WTC11 (cell line): ENCODE measurements at regions not wholly inside any gene's neighbourhood (a gene's known extent, or its start where the extent isn't known, plus 50 kb on each side); places are given as distances from the start of the nearest gene placed in this dataset.
"Not testable (repeated sequence)": the region's sequence is repeated elsewhere in the genome, so short reads cannot be mapped to it uniquely, and the experiment has no call there.

Experiments
- ATAC-seq: fragments of 200-7000 bp; cut with Tn5 transposase; 2 replicates; pipeline ENCODE4 v1.10.0; 2021; ENCODE audit warnings: mild to moderate bottlenecking, moderate library complexity
- CTCF ChIA-PET: fragments of 300-600 bp; sonication (Branson Sonifier 250); formaldehyde crosslinking; loops from one replicate; lab custom pipeline; 2021; ENCODE audit warnings: antibody characterized with exemption; lab: Charles Lee
- POLR2A ChIA-PET: fragments of 350-600 bp; sonication (Branson Sonifier 250); formaldehyde crosslinking; loops from one replicate; lab custom pipeline; 2021; ENCODE audit warnings: antibody characterized with exemption; lab: Charles Lee
- DNase-seq: peaks from one replicate; pipeline ENCODE4 v3.0.0; 2021; ENCODE audit warnings: low spot score
- H3K27ac Mint-ChIP-seq: 2 replicates; pipeline ENCODE4 v1.8.0; 2021; ENCODE audit warnings: mixed read lengths
- H3K27me3 Mint-ChIP-seq: 2 replicates; pipeline ENCODE4 v1.8.0; 2021; ENCODE audit warnings: low read depth, mild to moderate bottlenecking, moderate library complexity, mixed read lengths
- H3K36me3 Mint-ChIP-seq: 2 replicates; pipeline ENCODE4 v1.8.0; 2021; ENCODE audit warnings: mixed read lengths
- H3K4me1 Mint-ChIP-seq: 2 replicates; pipeline ENCODE4 v1.8.0; 2022; ENCODE audit warnings: mixed read lengths
- H3K4me3 Mint-ChIP-seq: 2 replicates; pipeline ENCODE4 v1.8.0; 2021; ENCODE audit warnings: mild to moderate bottlenecking, moderate library complexity, mixed read lengths
- H3K9me3 Mint-ChIP-seq: 2 replicates; pipeline ENCODE4 v1.8.0; 2021; ENCODE audit warnings: mixed read lengths
- ESRRA ChIP-seq: sonication (generic); formaldehyde crosslinking; IDR thresholded peaks from 2 replicates; pipeline ENCODE4 v1.8.1; 2022; ENCODE audit warnings: mild to moderate bottlenecking, missing genetic modification reagents, borderline replicate concordance
- GABPB1 ChIP-seq: sonication (generic); formaldehyde crosslinking; IDR thresholded peaks from 2 replicates; pipeline ENCODE4 v1.8.1; 2023; ENCODE audit warnings: mild to moderate bottlenecking, missing genetic modification reagents
- HMGA2 ChIP-seq: fragments of 250-450 bp; sonication (Bioruptor Pico); IDR thresholded peaks from 2 replicates; pipeline ENCODE4 v1.4.0; 2021; ENCODE audit warnings: mild to moderate bottlenecking, moderate library complexity
- NFATC4 ChIP-seq: fragments of 250-450 bp; sonication (Bioruptor Pico); IDR thresholded peaks from 2 replicates; pipeline ENCODE4 v1.9.0; 2021; ENCODE audit warnings: mild to moderate bottlenecking
- OVOL2 ChIP-seq: fragments of 250-450 bp; sonication (Bioruptor Pico); IDR thresholded peaks from 2 replicates; pipeline ENCODE4 v1.9.0; 2021; ENCODE audit warnings: mild to moderate bottlenecking, borderline replicate concordance
- RORB ChIP-seq: fragments of 250-450 bp; sonication (Bioruptor Pico); IDR thresholded peaks from 2 replicates; pipeline ENCODE4 v1.9.0; 2021; ENCODE audit warnings: mild to moderate bottlenecking
- SMAD3 ChIP-seq: sonication (generic); formaldehyde crosslinking; IDR thresholded peaks from 2 replicates; pipeline ENCODE4 v1.8.0; 2022; ENCODE audit warnings: missing genetic modification reagents, mild to moderate bottlenecking, borderline replicate concordance
- SOX15 ChIP-seq: fragments of 250-450 bp; sonication (Bioruptor Pico); IDR thresholded peaks from 2 replicates; pipeline ENCODE4 v1.9.0; 2021; ENCODE audit warnings: mild to moderate bottlenecking
- ZNF219 ChIP-seq: sonication (generic); formaldehyde crosslinking; IDR thresholded peaks from 2 replicates; pipeline ENCODE4 v1.8.0; 2023; ENCODE audit warnings: missing genetic modification reagents, mild to moderate bottlenecking, borderline replicate concordance
- ZNF317 ChIP-seq: sonication (generic); formaldehyde crosslinking; IDR thresholded peaks from 2 replicates; pipeline ENCODE4 v1.8.1; 2023; ENCODE audit warnings: low read depth, mild to moderate bottlenecking, moderate library complexity, missing genetic modification reagents, borderline replicate concordance
- ZNF416 ChIP-seq: fragments of 250-450 bp; sonication (Bioruptor Pico); IDR thresholded peaks from 2 replicates; pipeline ENCODE4 v1.9.0; 2021; ENCODE audit warnings: mild to moderate bottlenecking, inconsistent platforms
- ZNF425 ChIP-seq: fragments of 250-450 bp; sonication (Bioruptor Pico); conservative IDR thresholded peaks from 2 replicates; pipeline ENCODE4 v1.9.0; 2021; ENCODE audit warnings: mild to moderate bottlenecking
- TF ChIP-seq, protein P1 (sequence below): sonication (generic); formaldehyde crosslinking; IDR thresholded peaks from 2 replicates; pipeline ENCODE4 v1.8.1; 2023; ENCODE audit warnings: mild to moderate bottlenecking, moderate library complexity, missing genetic modification reagents
- TF ChIP-seq, protein P2 (sequence below): sonication (generic); formaldehyde crosslinking; IDR thresholded peaks from 2 replicates; pipeline ENCODE4 v1.8.1; 2023; ENCODE audit warnings: mild to moderate bottlenecking, missing genetic modification reagents, moderate library complexity

GRCh38 chr11:97060184-97060583 lies 670.4 kb downstream of the JRKL start:
- Mint-ChIP-seq H3K9me3 (no peaks in the 10 kb centered on the region), H3K27me3 (no peaks in the 10 kb centered on the region), H3K4me3 (no peak overlapping the region), H3K4me1 (peaks cover 8% of the 10 kb centered on the region), H3K27ac (no peak overlapping the region), H3K36me3 (no peaks in the 10 kb centered on the region)
- ATAC-seq (no peak), DNase-seq (no peak)
- ChIA-PET CTCF (no interaction called here), POLR2A (no interaction called here)
- no peak for TF ChIP-seq ZNF416 (CRISPR knock-in tag)
- TF ChIP-seq SOX15, result no peak

DNA sequence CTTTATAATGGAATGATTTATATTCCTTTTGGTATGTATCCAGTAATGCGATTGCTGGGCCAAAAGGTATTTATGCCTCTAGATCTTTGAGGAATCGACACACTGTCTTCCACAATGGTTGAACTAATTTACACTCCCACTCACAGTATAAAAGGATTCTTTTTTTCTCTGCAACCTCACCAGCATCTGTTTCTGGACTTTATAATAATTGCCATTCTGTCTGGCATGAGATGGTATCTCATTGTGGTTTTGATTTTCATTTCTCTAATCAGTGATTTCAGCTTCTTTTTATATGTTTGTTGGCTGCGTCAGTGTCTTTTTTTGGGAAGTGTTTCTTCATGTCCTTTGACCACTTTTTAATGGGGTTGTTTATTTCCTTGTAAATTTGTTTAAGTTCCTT lies 679.3 kb downstream of the JRKL start:
- no peak for ATAC-seq

DNA sequence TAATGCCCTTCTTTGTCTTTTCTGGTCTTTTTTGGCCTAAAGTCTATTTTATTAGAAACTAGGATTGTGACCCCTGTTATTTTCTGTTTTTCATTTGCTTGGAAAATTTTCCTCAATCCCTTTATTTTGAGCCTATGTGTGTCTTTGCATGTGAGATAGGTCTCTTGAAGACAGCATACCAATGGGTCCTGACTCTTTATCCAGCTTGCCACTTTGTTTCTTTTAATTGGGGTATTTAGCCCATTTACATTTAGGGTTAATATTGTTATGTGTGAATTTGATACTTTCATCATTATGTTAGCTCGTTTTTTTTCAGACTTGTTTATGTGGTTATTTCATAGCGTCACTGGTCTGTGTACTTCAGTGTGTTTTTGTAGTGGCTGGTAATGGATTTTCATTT lies 682.6 kb downstream of the JRKL start:
- Mint-ChIP-seq H3K4me1 (no peaks in the 10 kb centered on the region), H3K4me3 (no peak overlapping the region), H3K9me3 (peaks cover 51% of the 10 kb centered on the region), H3K27ac (no peak overlapping the region), H3K27me3 (no peaks in the 10 kb centered on the region), H3K36me3 (peaks cover 29% of the 10 kb centered on the region)
- no peak for DNase-seq
- POLR2A ChIA-PET, result no interaction called here
- ATAC-seq, result no peak
- TF ChIP-seq SOX15 (no peak), OVOL2 (CRISPR knock-in tag) (no peak), HMGA2 (no peak)
- CTCF ChIA-PET, result no interaction called here

More for the DNA sequence above, 679.3 kb downstream of the JRKL start:
- Mint-ChIP-seq H3K9me3 (peaks cover 41% of the 10 kb centered on the region), H3K36me3 (peaks cover 29% of the 10 kb centered on the region), H3K4me1 (no peaks in the 10 kb centered on the region), H3K27me3 (no peaks in the 10 kb centered on the region), H3K4me3 (no peak overlapping the region), H3K27ac (no peak overlapping the region)
- CTCF ChIA-PET, result no interaction called here
- DNase-seq, result no peak
- TF ChIP-seq SMAD3 (CRISPR knock-in tag) (no peak), ZNF317 (CRISPR knock-in tag) (no peak), ESRRA (CRISPR knock-in tag) (no peak), NFATC4 (CRISPR knock-in tag) (no peak), GABPB1 (CRISPR knock-in tag) (no peak), RORB (no peak), ZNF219 (CRISPR knock-in tag) (no peak)
- TF ChIP-seq, protein P1, sequence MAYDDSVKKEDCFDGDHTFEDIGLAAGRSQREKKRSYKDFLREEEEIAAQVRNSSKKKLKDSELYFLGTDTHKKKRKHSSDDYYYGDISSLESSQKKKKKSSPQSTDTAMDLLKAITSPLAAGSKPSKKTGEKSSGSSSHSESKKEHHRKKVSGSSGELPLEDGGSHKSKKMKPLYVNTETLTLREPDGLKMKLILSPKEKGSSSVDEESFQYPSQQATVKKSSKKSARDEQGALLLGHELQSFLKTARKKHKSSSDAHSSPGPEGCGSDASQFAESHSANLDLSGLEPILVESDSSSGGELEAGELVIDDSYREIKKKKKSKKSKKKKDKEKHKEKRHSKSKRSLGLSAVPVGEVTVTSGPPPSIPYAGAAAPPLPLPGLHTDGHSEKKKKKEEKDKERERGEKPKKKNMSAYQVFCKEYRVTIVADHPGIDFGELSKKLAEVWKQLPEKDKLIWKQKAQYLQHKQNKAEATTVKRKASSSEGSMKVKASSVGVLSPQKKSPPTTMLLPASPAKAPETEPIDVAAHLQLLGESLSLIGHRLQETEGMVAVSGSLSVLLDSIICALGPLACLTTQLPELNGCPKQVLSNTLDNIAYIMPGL (CRISPR knock-in tag), result no peak
- TF ChIP-seq, protein P2, sequence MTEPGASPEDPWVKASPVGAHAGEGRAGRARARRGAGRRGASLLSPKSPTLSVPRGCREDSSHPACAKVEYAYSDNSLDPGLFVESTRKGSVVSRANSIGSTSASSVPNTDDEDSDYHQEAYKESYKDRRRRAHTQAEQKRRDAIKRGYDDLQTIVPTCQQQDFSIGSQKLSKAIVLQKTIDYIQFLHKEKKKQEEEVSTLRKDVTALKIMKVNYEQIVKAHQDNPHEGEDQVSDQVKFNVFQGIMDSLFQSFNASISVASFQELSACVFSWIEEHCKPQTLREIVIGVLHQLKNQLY, result no peak
- TF ChIP-seq, all 79 proteins: peak for 0
- POLR2A ChIA-PET, result no interaction called here

DNA sequence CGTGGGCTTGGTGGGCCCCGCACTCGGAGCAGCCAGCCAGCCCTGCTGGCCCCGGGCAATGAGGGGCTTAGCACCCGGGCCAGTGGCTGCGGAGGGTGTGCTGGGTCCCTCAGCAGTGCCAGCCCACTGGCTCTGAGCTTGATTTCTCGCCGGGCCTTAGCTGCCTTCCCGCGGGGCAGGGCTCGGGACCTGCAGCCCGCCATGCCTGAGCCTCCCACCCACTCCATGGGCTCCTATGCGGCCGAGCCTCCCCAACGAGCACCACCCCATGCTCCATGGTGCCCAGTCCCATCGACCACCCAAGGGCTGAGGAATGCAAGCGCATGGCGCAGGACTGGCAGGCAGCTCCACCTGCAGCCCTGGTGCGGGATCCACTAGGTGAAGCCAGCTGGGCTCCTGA lies 686.9 kb downstream of the JRKL start:
- H3K27ac Mint-ChIP-seq, DNase-seq, H3K27me3 Mint-ChIP-seq, H3K4me3 Mint-ChIP-seq, POLR2A ChIA-PET, H3K4me1 Mint-ChIP-seq, ATAC-seq, CTCF ChIA-PET: not testable (repeated sequence)
- H3K36me3 Mint-ChIP-seq, result peaks cover 22% of the 10 kb centered on the region
- H3K9me3 Mint-ChIP-seq, result peaks cover 38% of the 10 kb centered on the region

- Mint-ChIP-seq H3K27ac (no peak overlapping the region), H3K4me3 (no peak overlapping the region)
Measured at GRCh38 chr11:97078443-97078842, 688.6 kb downstream of the JRKL start.

More at GRCh38 chr11:97078443-97078842, 688.6 kb downstream of the JRKL start:
- ChIA-PET POLR2A (no interaction called here), CTCF (no interaction called here)
- Mint-ChIP-seq H3K9me3 (peaks cover 23% of the 10 kb centered on the region), H3K27me3 (no peaks in the 10 kb centered on the region), H3K4me1 (no peaks in the 10 kb centered on the region), H3K36me3 (peaks cover 5% of the 10 kb centered on the region)
- ATAC-seq (no peak), DNase-seq (no peak)
- no peak for TF ChIP-seq ZNF425
